ENCODE measurements at regions not wholly inside any gene's neighbourhood (a gene's known extent, or its start where the extent isn't known, plus 50 kb on each side); places are given as distances from the start of the nearest gene placed in this dataset.
"Not testable (repeated sequence)": the region's sequence is repeated elsewhere in the genome, so short reads cannot be mapped to it uniquely, and the experiment has no call there.

- no peak for DNase-seq
Observed at GRCh38 chr9:134547161-134548100, 94.2 kb upstream of the COL5A1 start.

- DNase-seq: no peak
Observed at GRCh38 chr9:134548185-134548584, 93.4 kb upstream of the COL5A1 start.

- no peak for DNase-seq
Observed at GRCh38 chr9:134548618-134549017, 93.0 kb upstream of the COL5A1 start.

DNA sequence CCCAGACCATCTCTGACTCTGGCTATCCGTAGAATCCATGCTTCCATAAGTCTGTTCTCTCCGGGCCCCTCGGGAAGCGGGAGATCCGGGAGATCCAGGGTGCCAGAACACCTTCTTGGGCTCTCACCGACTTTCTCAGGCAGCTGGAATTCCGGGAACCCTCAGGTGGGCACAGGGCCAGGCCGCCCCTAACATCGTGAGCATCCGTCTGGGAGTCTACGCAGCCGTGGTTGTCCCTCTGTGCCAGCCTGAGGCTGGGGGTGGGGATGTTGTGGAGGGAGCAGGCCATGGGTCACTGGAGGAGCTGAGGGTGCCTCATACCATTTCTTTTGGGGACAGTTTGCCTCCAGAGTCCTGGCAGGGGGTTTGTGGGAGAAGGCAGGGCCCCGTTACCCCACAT is 92.3 kb upstream of the COL5A1 start:
- DNase-seq: no peak

DNA sequence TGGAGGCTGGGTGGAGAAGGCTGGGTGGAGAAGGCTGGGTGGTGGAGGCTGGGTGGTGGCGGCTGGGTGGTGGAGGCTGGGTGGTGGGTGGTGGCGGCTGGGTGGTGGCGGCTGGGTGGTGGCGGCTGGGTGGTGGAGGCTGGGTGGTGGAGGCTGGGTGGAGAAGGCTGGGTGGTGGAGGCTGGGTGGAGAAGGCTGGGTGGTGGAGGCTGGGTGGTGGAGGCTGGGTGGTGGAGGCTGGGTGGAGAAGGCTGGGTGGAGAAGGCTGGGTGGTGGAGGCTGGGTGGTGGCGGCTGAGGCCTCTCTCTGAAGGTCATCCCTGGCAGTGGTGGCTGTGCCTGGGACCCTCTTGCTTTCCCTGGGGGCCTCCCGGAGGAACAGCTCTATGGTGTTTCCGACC is 91.5 kb upstream of the COL5A1 start:
- not testable (repeated sequence) for DNase-seq

DNA sequence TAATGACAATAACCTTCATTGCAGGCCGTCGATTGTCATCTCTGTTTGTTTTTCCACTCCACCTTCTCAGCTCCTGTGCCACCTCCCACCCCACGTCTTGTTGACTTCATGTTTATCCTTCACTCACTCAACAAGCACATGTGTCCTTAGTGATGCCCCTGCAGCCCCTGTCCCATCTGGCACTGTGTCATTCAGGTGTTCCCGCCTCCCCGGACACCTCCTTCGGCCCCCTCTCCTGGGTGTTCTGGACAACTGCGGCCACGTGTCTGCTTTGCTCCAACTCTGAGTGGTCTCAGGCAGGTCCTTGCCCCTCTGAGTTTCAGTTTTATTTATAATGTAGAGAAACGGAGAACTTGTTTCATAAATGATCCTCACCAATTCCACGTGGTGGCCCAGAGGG is 91.0 kb upstream of the COL5A1 start:
- no peak for DNase-seq

DNA sequence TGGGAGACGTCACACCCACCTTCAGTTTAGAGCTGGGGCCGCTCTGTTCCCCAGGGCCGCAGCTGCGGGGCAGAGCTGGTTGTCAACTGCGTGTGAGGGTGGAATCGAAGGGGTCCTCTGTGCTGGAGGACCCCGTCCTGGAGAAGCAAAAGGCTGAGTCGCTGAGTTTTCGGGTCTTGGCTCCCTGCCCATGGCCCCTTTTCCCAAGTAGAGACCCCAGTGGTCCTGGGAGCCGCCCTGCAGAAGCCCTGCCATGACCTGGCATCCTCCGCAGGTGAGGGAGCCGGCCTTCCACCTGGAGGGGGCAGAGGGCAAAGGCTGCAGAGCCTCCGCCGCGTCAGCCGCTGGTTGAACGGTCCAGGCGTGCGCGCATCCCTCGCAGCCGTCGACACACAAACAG is 90.4 kb upstream of the COL5A1 start:
- no peak for DNase-seq

DNA sequence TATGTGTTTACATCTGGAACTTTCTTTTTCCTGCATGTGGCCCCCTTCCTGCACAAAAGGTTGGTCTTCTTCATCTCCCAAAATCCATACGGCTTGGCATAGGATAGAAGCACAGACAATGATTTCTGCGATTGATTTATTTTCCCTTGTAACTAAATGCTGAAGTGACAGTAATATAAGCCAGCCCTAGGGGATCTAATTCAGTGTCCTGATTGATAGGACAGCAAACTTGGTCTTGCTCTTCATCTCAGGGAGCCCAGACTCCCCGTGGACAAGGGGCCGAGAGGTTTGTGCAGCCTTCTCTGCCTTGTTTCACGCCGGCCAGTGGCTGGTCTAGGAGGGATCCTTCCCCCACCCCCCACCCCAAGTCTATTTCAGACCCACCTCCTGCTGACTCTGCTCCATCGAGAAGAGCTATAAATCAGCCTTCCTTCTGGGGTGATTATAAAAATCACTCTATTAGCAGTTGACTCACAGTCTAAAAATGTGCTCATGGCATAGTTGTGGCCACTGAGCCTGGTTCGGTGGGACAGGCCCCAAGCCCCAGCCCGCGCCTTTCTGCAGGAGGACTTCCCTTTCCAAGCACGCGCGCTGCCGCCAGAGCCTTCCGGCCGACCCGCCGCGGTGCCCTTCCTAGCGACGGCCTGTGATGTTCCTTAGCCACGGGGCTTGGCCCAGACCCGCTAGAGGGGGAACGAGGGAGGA is 89.8 kb upstream of the COL5A1 start:
- DNase-seq: peak; percentile 36 to 37

GRCh38 chr9:134552349-134552990 is 89.1 kb upstream of the COL5A1 start:
- no peak for DNase-seq

GRCh38 chr9:134553061-134553891 is 88.3 kb upstream of the COL5A1 start:
- no peak for DNase-seq

- DNase-seq: no peak
Observed at GRCh38 chr9:134553996-134554372, 87.6 kb upstream of the COL5A1 start.

GRCh38 chr9:134554373-134555093 is 87.1 kb upstream of the COL5A1 start:
- DNase-seq: no peak

- DNase-seq: no peak
Observed at GRCh38 chr9:134555094-134555650, 86.4 kb upstream of the COL5A1 start.

GRCh38 chr9:134556531-134557068 is 85.0 kb upstream of the COL5A1 start:
- DNase-seq: no peak

DNA sequence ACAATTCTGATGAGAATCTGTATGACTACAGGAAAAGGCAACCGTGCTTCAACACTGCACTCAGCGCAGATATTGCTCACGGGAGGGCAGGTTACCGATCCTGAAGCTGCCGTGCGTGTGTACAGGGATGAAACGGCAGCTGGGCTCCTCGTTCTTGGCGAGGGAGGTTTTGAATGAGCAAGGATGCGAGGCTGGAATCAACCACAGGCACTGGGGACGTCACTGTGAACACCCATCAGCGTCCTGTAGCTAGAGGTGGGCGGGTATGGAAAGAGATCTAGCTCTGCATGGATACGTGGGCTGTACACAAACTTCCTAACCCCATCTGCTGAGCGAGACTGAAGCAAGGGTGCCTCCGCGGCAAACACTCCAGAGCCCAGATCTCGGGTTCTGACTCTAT is 84.3 kb upstream of the COL5A1 start:
- DNase-seq: no peak

GRCh38 chr9:134558124-134558905 is 83.3 kb upstream of the COL5A1 start:
- DNase-seq: no peak

DNA sequence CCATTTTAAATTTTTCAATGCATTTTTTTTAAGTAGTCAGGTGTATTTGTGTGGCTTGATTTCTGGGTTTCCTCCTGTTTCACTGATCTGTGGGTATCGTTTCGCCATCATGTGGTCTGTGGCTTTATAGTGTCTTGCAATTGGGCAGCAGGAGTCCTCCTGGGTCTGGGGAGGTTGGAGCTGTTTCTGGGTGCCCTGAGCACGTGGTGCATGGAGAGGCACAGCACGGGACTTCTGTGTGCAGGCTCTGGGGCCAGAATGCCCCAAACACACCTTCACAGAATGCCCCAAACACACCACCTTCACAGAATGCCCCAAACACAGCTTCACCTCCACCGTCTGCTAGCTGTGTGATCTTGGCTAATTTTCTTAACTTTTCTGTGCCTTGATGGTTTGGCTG is 82.6 kb upstream of the COL5A1 start:
- DNase-seq: no peak

- DNase-seq: no peak
Observed at GRCh38 chr9:134560206-134560605, 81.4 kb upstream of the COL5A1 start.

DNA sequence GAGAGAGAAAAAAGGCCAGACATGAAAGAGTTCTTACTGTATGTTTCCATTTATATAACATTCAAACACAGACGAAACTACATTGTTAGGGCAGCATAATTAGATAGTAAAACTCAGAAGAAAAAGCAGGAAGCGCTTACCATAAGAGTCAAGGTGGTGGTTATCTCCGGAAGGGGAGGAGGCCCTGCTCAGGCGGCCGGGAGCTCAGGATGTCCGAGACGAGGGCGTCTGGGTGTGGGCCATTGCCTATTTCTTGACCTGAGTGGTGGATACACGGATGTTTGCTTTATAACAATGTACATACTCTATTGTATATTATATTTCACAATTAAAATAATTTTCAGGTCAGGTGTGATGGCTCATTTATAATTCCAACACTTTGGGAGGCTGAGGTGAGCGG is 80.9 kb upstream of the COL5A1 start:
- no peak for DNase-seq

- DNase-seq: no peak
Observed at GRCh38 chr9:134561427-134562145, 80.0 kb upstream of the COL5A1 start.

All from inflammatory macrophage (primary cell).